Left lung (tissue), 4 donors: ENCODE measurements at regions not wholly inside any gene's neighbourhood (a gene's known extent, or its start where the extent isn't known, plus 50 kb on each side); places are given as distances from the start of the nearest gene placed in this dataset.

Experiments used
- ATAC-seq: fragments of 200-7000 bp; cut with Tn5 transposase; one replicate; pipeline ENCODE4 v1.9.1; 2020; ENCODE audit warnings: moderate library complexity
- DNase-seq, 4 donors: peaks; one replicate each; pipeline ENCODE4 v3.0.0-alpha.2; 2013 to 2020
- H3K27ac ChIP-seq, 2 donors: fragments of 200-600 bp; sonication (generic) in 1 of 2; one replicate each; pipeline versions ENCODE4 v1.5.0 to v1.8.0; 2020 to 2021
- H3K27me3 ChIP-seq, 2 donors: fragments of 200-600 bp; sonication (generic) in 1 of 2; one replicate each; pipeline versions ENCODE4 v1.5.0 to v1.8.0; 2020 to 2021
- H3K36me3 ChIP-seq, 2 donors: fragments of 200-600 bp; sonication (generic) in 1 of 2; one replicate each; pipeline versions ENCODE4 v1.5.0 to v1.8.0; 2020 to 2021
- H3K4me1 ChIP-seq, 2 donors: fragments of 200-600 bp; one replicate each; pipeline ENCODE4 v1.8.0; 2021
- H3K4me3 ChIP-seq, 2 donors: fragments of 200-600 bp; sonication (generic) in 1 of 2; one replicate each; pipeline versions ENCODE4 v1.5.0 to v1.8.0; 2020 to 2021; ENCODE audit warnings: mild to moderate bottlenecking in 1 of 2
- H3K9me3 ChIP-seq, 2 donors: fragments of 200-600 bp; sonication (generic) in 1 of 2; one replicate each; pipeline versions ENCODE4 v1.5.0 to v1.8.0; 2020 to 2021
- intact Hi-C, 2 donors: fragments of 100-400 bp; cut with DNase I; formaldehyde crosslinking; loops; one replicate each; pipeline versions ENCODE4 v1.11.2 to v1.14.2; 2022
- TF ChIP-seq, protein P1 (sequence below), 2 donors: fragments of 200-600 bp; sonication (generic) in 1 of 2; IDR thresholded peaks; one replicate each; pipeline versions ENCODE4 v1.5.0 to v1.8.0; 2021; ENCODE audit warnings: antibody characterized with exemption in 2 of 2
- donor health status: DM: no; HTN: yes; CAD: no.
- donor health status: DM: no; HTN: no; CAD: no.

DNA sequence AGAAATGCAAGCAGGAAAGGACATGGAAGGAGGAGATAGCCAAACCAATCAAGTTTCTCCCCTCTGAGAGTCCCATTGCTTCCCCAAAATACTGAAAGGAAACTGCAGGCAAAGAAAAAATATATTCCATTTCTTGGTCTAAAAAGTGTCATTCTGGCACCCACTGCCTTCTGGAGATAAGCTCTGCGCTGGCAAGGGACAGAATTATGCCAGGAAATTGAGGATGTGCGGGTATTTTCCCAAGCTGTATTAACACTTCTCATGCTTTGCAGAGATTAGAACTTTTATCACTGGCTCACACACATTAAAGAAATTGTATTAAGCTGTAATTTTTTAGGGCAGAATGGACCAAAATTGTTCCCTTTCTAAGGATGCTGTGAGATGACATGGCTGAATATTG, 381.2 kb upstream of the DUSP10 start:
- Histone ChIP-seq H3K27me3 (no peaks in the 10 kb centered on the region), H3K36me3 (no peaks in the 10 kb centered on the region), H3K27ac (no peak overlapping the region), H3K9me3 (no peaks in the 10 kb centered on the region), H3K4me3 (no peak overlapping the region), H3K4me1 (no peaks in the 10 kb centered on the region)
- ATAC-seq (no peak), DNase-seq (no peak)
- intact Hi-C loops: no loop called here
- TF ChIP-seq, protein P1, sequence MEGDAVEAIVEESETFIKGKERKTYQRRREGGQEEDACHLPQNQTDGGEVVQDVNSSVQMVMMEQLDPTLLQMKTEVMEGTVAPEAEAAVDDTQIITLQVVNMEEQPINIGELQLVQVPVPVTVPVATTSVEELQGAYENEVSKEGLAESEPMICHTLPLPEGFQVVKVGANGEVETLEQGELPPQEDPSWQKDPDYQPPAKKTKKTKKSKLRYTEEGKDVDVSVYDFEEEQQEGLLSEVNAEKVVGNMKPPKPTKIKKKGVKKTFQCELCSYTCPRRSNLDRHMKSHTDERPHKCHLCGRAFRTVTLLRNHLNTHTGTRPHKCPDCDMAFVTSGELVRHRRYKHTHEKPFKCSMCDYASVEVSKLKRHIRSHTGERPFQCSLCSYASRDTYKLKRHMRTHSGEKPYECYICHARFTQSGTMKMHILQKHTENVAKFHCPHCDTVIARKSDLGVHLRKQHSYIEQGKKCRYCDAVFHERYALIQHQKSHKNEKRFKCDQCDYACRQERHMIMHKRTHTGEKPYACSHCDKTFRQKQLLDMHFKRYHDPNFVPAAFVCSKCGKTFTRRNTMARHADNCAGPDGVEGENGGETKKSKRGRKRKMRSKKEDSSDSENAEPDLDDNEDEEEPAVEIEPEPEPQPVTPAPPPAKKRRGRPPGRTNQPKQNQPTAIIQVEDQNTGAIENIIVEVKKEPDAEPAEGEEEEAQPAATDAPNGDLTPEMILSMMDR (IDR thresholded peaks at IDR 0.05): no peak

- Histone ChIP-seq H3K27ac (no peak overlapping the region), H3K4me1 (no peaks in the 10 kb centered on the region), H3K36me3 (no peaks in the 10 kb centered on the region), H3K9me3 (no peaks in the 10 kb centered on the region), H3K4me3 (no peak overlapping the region), H3K27me3 (no peaks in the 10 kb centered on the region)
- TF ChIP-seq, protein P1 (IDR thresholded peaks at IDR 0.05): no peak
- no peak for ATAC-seq
- DNase-seq: no peak
- intact Hi-C loops: no loop called here
These were observed 375.9 kb upstream of the DUSP10 start for GRCh38 chr1:222117809-222118208.

DNA sequence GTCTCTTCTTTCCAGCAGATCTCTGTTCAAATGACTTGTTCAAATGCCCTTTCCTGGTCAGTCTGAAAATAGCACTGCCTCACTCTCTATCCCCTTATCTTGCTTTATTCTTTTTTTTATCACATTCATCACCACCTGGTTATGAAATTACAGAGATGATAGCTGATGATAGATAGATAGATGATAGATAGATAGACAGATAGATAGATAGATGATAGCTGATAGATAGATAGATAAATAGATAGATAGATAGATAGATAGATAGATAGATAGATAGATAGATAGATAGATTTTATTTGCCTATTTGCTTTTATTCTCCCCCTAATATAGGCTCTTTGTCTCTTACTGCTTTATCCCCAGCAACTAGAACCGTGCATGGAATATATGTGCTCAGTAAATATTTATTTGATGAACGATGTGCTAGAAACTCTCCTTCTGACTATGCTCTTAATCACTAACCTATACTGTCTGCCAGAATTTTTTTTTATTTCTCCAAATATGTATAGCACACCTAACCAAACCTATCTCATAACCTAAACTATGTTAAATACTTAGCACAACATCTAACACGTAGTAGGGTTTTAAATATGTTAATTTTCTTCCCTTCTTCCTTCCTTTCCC, 372.8 kb upstream of the DUSP10 start:
- no peak overlapping the region for H3K4me3 ChIP-seq
- intact Hi-C loops: no loop called here
- H3K27ac ChIP-seq: no peak overlapping the region
- no peaks in the 10 kb centered on the region for H3K9me3 ChIP-seq
- ATAC-seq (no peak), DNase-seq (no peak)
- no peaks in the 10 kb centered on the region for H3K4me1 ChIP-seq
- H3K27me3 ChIP-seq: no peaks in the 10 kb centered on the region
- TF ChIP-seq, protein P1 (IDR thresholded peaks at IDR 0.05): no peak
- H3K36me3 ChIP-seq: no peaks in the 10 kb centered on the region

- Histone ChIP-seq H3K27ac (no peak overlapping the region), H3K9me3 (no peaks in the 10 kb centered on the region), H3K27me3 (no peaks in the 10 kb centered on the region), H3K4me3 (no peak overlapping the region), H3K4me1 (no peaks in the 10 kb centered on the region), H3K36me3 (no peaks in the 10 kb centered on the region)
- DNase-seq (no peak), ATAC-seq (no peak)
- intact Hi-C loops: no loop called here
- TF ChIP-seq, protein P1 (IDR thresholded peaks at IDR 0.05): no peak
These were observed 367.9 kb upstream of the DUSP10 start for GRCh38 chr1:222109836-222110235.

DNA sequence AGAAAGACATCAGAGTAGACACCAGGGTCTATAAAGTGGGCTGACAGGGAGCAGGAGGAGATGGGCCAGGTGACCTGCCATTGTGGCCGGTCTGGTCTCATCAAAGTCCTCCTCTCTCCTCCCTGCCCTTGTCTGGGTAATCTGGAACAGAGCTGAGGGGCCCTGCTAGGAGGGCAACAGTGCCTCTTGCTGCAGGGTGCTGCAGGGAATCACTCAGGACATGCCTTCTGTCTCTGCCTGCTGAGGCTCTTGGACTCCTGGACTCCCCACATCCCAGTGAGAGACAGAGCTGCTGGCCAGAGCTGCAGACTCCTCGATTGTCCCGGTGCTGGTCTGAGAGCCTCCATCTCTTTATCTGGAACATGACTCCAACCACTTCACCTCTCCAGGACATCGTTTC, 366.1 kb upstream of the DUSP10 start:
- no peaks in the 10 kb centered on the region for H3K27me3 ChIP-seq
- no peaks in the 10 kb centered on the region for H3K9me3 ChIP-seq
- no peak overlapping the region for H3K4me3 ChIP-seq
- intact Hi-C loops: no loop called here
- ATAC-seq: no peak
- TF ChIP-seq, protein P1 (IDR thresholded peaks at IDR 0.05): no peak
- no peak for DNase-seq
- H3K4me1 ChIP-seq: no peaks in the 10 kb centered on the region
- H3K27ac ChIP-seq: no peak overlapping the region
- H3K36me3 ChIP-seq: no peaks in the 10 kb centered on the region
